HG02623 (cell line): ENCODE measurements at regions not wholly inside any gene's neighbourhood (a gene's known extent, or its start where the extent isn't known, plus 50 kb on each side); places are given as distances from the start of the nearest gene placed in this dataset.

Source experiments
- ATAC-seq: cut with Tn5 transposase; IDR thresholded peaks from one replicate; pipeline ENCODE4 v1.9.1; 2021; ENCODE audit warnings: moderate library complexity; ENCODE audit not compliant: unreplicated experiment

DNA sequence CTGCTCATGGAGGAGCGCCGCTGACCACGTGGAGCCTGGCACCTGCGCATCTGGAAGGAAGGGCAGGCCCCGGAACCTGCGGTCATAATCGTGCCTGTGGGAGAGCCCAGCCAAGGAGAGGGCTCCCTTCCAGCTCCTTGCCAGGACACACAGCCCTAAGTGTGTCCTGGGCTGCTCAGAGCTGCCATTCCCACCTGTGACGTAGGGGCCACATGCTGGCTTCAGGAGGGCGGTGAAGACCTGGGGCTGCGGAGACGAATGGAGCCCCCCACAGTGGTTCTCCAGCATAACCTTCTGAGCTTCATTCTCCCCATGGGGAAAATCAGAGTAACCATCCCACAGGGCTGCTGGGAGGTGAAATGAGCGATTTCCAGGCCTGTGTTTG is 127.6 kb upstream of the CHST15 start:
- ATAC-seq, result no peak

DNA sequence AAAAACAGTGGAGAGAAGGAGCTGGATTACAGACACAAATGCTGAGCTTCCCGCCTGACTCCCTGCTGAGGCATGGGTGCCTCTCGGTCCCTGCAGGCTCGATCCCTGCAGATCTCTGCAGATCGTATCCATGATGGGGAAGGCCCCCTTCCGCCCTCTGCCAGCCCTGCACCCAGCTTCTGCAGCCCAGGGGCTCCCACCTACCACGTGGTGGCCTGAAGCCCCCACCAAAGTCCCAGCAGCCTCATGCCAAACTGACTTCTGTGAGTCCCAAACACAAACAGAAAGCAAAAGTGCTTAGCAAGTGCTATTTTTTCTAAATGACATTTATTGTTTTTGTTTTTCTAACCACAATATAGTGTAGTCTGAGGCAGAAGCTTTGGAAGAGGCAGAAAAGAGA is 127.1 kb upstream of the CHST15 start:
- ATAC-seq, result no peak

DNA sequence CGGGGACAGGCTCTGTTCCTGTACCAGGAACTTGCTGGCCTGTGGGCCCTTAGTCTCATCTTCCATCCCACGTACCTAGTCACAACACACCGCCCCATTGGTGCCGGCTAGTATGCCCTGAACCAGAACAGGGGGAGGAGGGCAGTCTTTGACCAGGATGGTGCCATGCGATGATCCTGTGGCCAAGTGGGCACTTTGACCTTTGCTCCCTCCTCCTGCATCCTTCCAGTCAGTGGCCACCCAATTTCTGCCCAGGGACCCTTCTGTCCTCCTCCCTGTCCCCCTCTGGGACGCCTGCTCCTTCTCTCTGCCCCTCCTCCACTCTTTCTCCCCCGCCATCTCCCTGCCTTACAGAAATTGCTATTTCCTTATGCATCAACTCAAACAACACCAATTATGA is 126.3 kb upstream of the CHST15 start:
- ATAC-seq, result no peak

- ATAC-seq, result no peak
Observed at GRCh38 chr10:124219062-124219461, 125.7 kb upstream of the CHST15 start.

DNA sequence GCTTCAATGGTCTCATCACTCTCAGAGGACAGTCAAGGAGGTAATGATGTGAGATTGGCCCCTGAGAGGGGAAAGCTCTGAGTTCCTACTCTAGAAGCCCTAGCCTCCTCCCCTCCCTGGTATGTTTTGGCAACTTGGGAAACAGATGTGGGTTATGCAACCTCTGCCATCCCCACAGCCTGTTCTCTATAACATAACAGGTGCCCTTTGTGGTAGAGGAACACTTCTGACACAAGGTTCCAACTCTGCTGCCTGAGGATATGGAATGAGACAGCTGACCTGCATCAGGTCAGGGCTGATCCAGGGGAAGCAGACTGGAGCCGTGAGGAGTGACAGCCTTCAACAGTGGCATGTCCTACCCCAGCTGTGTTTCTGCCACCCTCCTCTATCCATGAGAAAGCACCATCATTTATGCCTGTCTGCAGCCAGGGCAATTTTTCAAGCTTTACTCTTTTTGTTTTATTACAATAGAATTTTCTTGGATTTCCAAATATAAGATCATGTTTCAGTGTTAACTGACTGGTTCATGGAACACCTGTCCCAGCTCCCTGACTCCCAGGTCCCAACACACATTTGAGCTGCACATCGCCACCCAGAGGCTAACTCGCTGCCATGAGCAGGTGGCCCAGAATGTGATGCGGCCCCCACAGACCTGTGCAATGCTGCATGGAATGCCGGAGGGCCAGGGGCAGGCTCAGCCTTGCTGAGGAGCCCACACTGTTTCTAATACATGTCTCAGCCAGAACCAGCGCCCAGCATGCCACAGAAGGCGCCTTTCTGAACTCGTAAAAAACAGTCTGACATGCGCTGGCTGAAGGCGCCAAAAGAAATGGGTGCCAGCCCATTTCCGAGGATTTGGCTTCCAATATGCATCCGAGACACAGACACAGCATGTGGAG is 124.8 kb upstream of the CHST15 start:
- no peak for ATAC-seq

- ATAC-seq, result no peak
Observed at GRCh38 chr10:124217031-124217430, 123.6 kb upstream of the CHST15 start.

- ATAC-seq, result no peak
Observed at GRCh38 chr10:124214610-124215375, 121.4 kb upstream of the CHST15 start.

- ATAC-seq, result no peak
Observed at GRCh38 chr10:124213899-124214510, 120.6 kb upstream of the CHST15 start.

- ATAC-seq, result no peak
Observed at GRCh38 chr10:124213471-124213870, 120.1 kb upstream of the CHST15 start.

GRCh38 chr10:124212702-124213101 is 119.3 kb upstream of the CHST15 start:
- no peak for ATAC-seq

DNA sequence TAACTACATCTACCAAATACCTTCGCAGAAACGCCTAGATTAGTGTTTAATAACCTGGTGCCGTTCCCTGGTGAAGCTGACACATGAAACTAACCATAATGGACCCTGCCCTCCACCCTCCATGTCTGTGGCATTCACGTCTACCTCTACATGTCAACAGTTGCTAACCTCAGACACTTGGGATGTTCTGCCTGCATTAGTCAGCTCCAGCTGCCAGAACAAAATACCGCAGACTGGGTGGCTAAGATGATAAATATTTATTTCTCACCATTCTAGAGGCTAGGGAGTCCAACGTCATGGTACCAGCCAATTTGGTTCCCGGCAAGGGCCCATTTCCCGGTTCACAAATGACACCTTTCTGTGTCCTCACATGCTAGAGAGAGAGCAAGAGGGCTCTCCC is 118.5 kb upstream of the CHST15 start:
- no peak for ATAC-seq

- ATAC-seq, result no peak
Observed at GRCh38 chr10:124210263-124210662, 116.9 kb upstream of the CHST15 start.

- no peak for ATAC-seq
Observed at GRCh38 chr10:124207391-124207790, 114.0 kb upstream of the CHST15 start.

DNA sequence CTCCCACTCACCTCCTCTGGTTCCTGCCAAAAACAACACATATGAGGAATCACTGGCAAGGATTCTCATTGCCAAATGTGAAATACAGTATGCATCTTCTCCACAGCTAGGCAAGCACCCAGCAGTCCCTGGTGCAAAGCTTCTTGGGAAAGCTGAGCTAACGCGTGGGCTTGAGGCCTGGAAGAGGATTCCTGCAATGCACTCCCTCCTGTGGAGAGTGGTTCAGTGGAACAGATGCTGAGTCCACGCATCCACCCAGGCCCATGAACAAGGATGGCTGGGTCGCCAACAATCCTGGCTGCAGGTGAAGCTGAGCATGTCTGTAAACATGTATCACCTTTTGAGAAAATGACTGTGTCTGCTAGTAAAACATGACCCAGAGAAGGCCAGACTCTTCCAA is 113.2 kb upstream of the CHST15 start:
- no peak for ATAC-seq

GRCh38 chr10:124205432-124205831 is 112.0 kb upstream of the CHST15 start:
- no peak for ATAC-seq

DNA sequence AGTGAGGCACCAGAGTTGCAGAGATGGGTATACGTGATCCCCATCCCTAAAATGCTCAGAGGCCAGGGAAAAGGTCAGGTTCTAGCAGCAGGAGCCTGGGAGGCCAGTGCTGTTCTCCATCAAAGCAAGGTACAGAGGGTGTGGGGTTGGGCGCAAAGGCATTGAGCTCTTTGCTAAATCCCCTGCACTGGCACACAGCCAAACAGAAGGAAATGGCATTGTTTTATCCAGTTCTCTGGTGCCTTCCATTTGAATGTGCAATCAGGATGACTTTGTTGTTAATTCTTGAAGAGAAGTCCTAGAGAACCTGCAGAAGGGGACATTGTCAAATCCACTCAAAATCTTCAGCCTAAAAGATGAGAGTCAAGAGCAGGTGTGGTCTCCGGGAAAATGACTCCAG is 111.3 kb upstream of the CHST15 start:
- ATAC-seq, result no peak

- ATAC-seq, result no peak
Observed at GRCh38 chr10:124200011-124200410, 106.6 kb upstream of the CHST15 start.

DNA sequence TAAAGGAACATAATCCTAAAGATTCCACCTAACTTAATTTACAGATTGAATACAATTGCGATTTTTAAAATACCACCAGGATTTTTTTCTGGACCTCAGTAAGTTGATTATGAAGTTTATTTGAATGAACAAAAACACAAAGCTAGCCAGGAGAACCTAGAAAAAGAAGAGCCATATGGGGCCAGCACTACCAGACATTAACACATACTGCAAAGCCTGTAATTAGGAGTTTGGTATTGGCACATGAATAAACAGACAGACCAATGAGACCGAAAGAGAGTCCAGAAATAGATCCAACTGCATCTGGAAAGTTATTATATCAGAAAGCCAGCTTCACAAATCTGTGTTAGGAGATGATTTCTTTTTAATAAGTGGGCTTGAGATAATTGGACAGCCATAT is 105.5 kb upstream of the CHST15 start:
- no peak for ATAC-seq

DNA sequence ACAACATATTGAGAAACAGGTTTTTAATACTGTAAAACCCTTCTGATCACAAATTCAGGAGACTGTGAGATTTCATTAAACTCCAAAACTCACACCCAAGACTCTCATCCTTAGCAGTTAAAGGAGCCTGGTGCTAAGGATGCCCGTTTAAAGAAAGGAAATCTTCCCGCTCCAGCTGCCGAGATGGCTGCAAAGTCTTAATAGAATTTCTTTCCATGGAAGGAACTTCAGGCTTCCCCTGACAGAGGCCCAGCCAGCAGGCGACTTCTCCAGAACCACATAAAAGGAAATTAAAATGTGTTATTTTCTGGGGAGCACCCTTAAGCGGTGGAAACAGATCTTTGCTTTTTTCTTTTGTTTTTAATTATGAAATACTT is 104.7 kb upstream of the CHST15 start:
- no peak for ATAC-seq

- no peak for ATAC-seq
Observed at GRCh38 chr10:124197371-124198124, 104.2 kb upstream of the CHST15 start.

DNA sequence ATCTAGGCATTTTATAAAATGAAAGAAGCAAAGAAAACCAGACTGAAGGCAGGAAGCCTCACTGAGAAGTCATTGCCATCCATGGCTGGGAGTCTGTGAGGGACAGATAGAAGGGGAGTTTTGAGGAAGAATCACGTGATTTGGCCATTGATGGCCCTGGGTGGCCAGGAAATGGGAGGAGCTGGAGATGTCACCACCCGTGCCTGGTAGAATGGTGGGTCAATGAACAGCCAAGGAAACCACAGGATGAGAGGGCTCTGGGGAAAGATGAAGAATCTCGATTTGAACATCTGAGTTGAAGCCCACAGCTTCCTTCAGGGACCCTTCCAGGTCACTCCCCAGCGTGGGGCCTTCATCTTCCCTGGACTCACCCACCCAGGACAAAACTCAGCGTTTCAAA is 103.3 kb upstream of the CHST15 start:
- no peak for ATAC-seq
